ENCODE measurements at regions not wholly inside any gene's neighbourhood (a gene's known extent, or its start where the extent isn't known, plus 50 kb on each side); places are given as distances from the start of the nearest gene placed in this dataset.
"Not testable (repeated sequence)": the region's sequence is repeated elsewhere in the genome, so short reads cannot be mapped to it uniquely, and the experiment has no call there.

DNA sequence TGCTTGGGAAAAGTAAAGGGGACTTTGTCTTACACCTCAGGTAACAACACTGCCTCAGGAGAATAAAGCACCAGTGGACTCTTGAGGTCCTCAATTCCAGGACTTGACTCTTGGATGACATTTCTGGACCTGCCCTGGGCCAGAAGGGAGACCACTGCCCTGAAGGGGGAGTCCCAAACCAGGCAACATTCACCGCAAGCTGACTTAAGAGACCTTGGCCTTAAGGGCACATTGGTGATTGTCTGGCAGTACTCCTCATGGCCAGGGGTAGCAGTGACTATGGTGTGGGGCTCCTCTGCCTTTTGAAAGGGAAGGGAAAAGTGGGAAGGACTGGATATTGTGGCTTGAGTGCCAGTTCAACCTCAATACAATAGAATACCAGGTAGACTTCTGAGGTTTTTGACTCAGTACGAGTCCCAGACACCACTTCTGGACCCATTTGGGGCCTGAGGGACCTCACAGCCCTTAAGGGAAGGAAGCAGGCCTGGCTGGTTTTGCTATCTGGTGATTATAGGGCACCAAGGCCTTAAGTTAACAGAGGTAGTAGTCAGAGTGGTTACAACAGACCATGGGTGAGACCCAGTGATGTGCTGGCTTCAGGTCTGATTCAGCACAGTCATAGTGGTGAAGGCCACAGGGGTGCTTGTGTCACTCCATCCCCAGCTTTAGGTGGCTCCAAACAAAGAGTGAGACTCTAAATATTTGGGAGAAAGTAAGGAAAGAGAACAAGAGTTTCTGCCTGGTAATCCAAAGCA is 121.2 kb upstream of the TET2 start:
- no peak for DNase-seq (ENCODE audit: low read depth)

DNA sequence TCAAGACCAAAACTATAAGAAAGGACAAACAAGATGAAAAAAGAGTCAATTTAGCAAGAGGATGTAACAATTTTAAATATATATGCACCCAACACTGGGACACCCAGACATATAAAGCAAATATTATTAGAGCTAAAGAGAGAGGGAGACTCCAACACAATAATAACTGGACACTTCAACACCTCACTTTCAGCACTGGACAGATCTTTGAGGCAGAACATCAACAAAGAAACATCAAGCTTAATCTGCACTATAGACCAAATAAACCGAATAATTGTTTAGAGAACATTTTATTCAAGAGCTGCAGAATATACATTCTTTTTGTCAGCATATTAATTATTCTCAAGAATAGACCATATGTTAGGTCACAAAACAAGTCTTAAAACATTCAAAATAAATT is 109.7 kb upstream of the TET2 start:
- DNase-seq (ENCODE audit: low read depth) = no peak

DNA sequence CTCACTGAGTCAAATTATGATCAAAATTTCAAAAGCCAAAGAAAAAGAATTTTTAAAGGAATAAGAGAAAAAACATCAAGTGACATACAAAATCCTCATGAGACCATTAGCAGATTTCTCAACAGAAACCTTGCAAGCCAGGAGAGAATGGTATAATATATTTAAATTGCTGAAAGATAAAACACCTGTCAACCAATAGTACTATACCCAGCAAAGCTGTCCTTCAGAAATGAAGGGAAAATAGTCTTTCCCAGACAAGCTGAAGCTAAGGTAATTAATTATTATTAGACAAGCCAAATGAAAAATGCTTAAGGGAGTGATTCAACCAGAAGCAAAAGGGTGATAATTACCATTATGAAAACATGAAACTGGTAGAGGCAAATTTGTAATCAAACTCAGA is 104.2 kb upstream of the TET2 start:
- DNase-seq (ENCODE audit: low read depth) = no peak

DNA sequence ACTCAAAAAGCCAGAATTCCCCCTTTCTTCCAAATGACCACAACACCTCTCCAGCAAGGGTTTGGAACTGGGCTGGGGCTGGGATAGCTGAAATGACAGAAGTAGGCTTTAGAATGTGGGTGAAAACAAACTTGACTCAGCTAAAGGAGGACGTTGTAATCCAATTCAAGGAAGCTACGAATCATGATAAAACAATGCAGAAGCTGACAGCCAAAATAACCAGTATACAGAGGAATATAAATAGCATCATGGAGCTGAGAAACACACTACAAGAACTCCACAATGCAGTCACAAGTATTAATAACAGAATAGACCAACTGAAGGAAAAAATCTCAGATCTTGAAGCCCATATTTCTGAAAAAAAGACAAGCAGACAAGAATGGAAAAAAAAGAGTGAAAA is 95.8 kb upstream of the TET2 start:
- DNase-seq (ENCODE audit: low read depth) = peak; percentile 71

GRCh38 chr4:105057370-105058105 is 89.1 kb upstream of the TET2 start:
- DNase-seq (ENCODE audit: low read depth) = no peak

- peak; percentile 91 for DNase-seq (ENCODE audit: low read depth)
These were observed 88.4 kb upstream of the TET2 start for GRCh38 chr4:105058177-105058812.

- peak; percentile 56 for DNase-seq (ENCODE audit: low read depth)
These were observed 87.3 kb upstream of the TET2 start for GRCh38 chr4:105059337-105059736.

- peak; percentile 89 for DNase-seq (ENCODE audit: low read depth)
These were observed 86.0 kb upstream of the TET2 start for GRCh38 chr4:105060628-105061027.

- DNase-seq (ENCODE audit: low read depth) = peak; percentile 95
These were observed 85.5 kb upstream of the TET2 start for GRCh38 chr4:105061136-105061696.

GRCh38 chr4:105061731-105062130 is 84.9 kb upstream of the TET2 start:
- DNase-seq (ENCODE audit: low read depth) = no peak

DNA sequence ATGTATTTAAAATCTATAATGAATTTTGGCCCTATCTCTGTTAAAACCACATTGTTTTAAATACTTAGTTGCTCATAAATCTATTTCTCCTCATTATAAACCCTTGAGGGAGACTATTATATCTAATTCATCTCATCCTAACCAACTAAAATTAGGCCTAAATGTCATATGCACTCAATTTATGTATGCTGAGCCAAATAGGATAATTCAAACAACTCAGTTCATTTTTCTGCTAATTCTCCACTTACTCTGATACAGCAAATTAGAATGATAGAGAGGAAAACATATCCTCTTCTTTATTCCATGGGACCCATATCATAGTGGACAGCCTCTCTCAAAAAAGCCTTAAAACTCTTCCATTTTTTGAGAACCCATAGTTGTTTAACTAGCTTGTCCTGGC is 80.3 kb upstream of the TET2 start:
- no peak for DNase-seq (ENCODE audit: low read depth)

DNA sequence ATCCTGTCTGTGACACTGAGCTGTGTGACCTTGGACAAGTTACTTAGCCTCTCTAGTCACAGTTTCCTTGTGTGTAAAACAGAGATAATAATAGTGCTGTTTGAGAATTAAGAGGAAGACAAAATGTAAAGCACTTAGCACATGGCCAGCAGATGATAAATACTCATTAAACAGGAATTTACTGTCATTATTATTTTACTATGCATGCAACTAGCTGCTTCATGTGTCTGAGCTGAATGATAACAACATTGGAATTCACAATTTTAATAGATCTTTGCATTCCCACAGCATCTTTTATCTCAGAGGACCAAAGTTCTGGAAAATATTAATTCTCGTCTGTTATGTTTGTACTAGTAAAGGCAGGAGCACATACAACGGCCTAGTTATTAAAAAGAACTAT is 79.2 kb upstream of the TET2 start:
- DNase-seq (ENCODE audit: low read depth) = no peak

DNA sequence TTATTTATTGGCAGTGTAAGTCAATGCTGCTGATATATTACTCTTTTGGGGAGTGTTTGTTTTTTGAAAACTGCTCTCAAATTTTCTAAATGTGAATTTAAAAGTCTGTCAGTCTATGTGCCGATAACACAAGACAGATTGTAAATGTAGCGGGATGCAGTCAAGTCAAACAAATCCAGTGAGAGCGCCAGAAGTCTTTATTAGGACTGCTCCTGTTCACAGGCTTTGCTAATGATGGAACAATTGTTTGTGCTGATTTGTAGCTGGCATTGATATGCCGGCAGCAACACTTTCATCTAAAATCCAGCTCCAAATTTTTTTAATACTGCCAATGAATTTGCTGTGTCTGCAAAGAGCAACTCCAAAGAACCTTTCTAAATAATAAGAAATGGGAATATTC is 78.7 kb upstream of the TET2 start:
- no peak for DNase-seq (ENCODE audit: low read depth)

DNA sequence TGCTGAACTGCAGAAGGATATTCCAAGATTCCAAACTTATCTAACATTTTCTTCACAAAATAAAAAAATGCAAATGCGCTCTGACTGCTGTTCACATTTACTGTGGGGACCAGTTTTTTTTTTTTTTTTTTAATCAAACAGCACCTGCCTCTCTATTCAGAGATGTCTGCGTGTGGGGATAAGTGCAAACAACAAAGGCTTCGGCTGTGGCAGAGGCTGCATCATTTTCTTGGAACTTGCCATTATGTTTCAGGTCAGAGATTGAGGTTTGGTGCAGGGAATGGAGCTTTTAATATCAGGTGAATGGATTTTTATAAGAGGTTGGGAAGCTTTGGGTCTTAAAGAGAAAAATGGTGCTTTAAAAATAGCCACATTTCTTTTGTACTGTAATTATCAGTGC is 78.2 kb upstream of the TET2 start:
- DNase-seq (ENCODE audit: low read depth) = no peak

GRCh38 chr4:105072095-105072494 is 74.6 kb upstream of the TET2 start:
- not testable (repeated sequence) for DNase-seq (ENCODE audit: low read depth)

GRCh38 chr4:105074097-105074496 is 72.6 kb upstream of the TET2 start:
- DNase-seq (ENCODE audit: low read depth) = no peak

DNA sequence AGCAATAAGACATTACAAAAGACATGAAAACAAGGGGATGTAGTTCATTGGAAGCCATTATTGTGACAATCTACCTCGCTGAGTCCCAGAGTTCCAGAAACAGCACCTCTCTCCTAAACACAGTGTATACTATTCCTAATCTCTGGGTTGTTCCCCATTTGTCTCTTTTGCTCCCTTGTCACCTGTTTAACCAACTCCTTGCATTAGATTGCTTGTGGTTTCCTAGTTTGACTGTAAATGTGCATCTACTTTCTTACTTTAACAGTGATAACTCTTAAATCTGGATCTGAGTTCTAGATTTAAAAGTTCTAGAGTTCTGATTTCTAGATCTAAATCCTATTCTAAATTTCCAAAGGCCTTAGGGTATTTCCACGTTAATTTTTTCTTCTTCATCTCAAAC is 71.6 kb upstream of the TET2 start:
- no peak for DNase-seq (ENCODE audit: low read depth)

- peak; percentile 84 for DNase-seq (ENCODE audit: low read depth)
These were observed 58.4 kb upstream of the TET2 start for GRCh38 chr4:105088110-105088879.

GRCh38 chr4:105092356-105092755 is 54.3 kb upstream of the TET2 start:
- peak; percentile 90 for DNase-seq (ENCODE audit: low read depth)

GRCh38 chr4:105092768-105093167 is 53.9 kb upstream of the TET2 start:
- peak; percentile 84 for DNase-seq (ENCODE audit: low read depth)

GRCh38 chr4:105093975-105094374 is 52.7 kb upstream of the TET2 start:
- no peak for DNase-seq (ENCODE audit: low read depth)
